ENCODE measurements at regions not wholly inside any gene's neighbourhood (a gene's known extent, or its start where the extent isn't known, plus 50 kb on each side); places are given as distances from the start of the nearest gene placed in this dataset.
"Not testable (repeated sequence)": the region's sequence is repeated elsewhere in the genome, so short reads cannot be mapped to it uniquely, and the experiment has no call there.

DNA sequence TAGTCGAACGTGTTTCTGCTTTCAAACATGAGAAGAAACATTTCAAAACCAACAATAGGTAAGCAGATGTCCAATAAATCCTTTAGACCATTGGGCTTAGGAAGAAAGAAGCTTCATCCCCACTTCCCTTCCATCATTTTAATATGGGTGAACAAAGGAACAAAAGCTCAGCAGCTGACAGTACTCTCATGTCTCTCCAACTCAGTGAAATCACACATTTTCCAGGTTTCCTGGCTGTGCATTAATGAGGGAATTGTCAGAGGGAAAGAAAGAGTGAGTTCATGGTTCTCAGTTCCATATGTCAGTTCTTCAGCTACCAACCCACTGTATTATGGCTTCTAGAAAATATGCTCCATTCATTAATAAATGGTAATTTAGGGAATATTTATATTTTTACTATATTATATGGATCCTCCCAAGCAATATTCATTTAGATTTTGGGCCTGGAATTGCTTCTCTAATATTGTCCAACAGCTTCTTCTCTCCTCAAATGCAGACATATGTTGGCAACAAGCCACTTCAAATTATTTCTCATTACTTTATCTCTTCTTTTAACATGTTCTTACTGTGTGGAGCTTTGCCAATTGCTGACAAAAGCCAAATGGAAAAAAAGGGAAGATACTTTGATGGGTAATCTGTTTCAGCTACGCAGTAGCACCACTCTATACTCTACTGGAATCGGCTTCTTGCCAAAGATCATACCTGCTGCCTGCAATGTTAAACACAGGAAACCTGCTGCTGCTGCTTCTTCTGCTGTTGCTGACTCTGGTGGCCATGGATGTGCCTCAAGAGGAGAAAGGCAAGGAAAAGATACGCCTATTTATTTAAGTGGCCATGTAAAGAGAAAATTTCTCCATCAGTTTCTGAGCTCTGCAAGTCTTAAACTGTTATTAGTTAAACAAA is 1757.6 kb downstream of the ARAP2 start:
- DNase-seq, result no peak

- DNase-seq, result no peak
Observed at GRCh38 chr4:34492414-34492813, 1751.9 kb downstream of the ARAP2 start.

GRCh38 chr4:34502086-34502485 is 1742.2 kb downstream of the ARAP2 start:
- DNase-seq, result no peak

DNA sequence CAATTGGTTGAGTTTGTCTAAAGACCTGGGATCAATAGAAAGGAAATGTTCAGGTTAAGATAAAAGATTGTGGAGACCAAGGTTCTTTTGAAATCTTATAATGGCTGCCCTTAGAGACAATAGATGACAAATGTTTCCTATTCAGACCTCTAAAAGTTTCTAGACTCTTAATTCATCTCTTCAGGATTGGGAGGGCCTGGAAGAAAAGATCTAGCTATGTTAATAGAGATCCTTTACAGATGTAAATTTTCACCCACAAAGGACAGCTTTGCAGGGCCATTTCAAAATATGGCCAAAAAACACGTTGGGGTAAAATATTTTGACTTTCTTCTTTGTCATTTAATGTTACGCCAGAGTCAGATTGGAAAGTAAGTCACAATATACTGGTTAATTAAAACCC is 1739.6 kb downstream of the ARAP2 start:
- DNase-seq, result not testable (repeated sequence)

DNA sequence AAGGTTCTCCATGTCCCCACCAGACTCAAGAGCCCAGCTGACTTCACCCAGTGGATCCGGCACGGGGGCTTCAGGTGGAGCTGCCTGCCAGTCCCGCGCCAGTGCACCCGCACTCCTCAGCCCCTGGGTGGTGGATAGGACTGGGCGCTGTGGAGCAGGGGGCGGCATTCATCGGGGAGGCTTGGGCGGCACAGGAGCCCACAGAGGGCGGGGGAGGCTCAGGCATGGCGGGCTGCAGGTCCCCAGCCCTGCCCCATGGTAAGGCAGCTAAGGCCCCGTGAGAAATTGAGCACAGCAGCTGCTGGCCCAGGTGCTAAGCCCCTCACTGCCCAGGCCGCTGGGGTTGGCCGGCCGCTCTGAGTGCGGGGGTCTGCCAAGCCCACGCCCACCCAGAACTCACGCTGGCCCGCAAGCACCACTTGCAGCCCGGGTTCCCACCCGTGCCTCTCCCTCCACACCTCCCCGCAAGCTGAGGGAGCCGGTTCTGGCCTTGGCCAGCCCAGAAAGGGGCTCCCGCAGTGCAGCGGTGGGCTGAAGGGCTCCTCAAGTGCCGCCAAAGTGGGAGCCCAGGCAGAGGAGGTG is 1737.7 kb downstream of the ARAP2 start:
- not testable (repeated sequence) for DNase-seq

DNA sequence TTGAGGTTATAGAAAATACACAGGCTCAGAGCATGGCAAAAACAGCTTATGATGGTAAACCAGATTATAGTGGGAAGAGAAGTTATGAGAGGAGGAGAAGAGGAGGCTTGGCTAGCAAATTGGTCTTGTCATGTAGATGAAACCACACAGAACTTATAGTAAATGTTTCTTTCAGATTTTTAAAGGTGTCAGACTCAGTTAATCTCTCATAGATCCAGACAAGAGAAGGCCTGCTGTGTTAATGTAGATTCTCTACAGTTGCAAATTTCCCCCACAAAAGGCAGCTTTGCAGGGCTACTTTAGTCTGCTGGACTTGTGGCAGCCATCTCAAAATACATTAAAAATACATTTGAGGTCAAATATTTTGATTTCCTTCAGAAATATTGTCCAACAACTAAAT is 1731.7 kb downstream of the ARAP2 start:
- DNase-seq, result no peak

- no peak for DNase-seq
Observed at GRCh38 chr4:34516524-34516923, 1727.8 kb downstream of the ARAP2 start.

GRCh38 chr4:34534916-34535315 is 1709.4 kb downstream of the ARAP2 start:
- no peak for DNase-seq

- DNase-seq, result no peak
Observed at GRCh38 chr4:34566091-34566490, 1678.2 kb downstream of the ARAP2 start.

GRCh38 chr4:34572026-34572425 is 1672.3 kb downstream of the ARAP2 start:
- no peak for DNase-seq

DNA sequence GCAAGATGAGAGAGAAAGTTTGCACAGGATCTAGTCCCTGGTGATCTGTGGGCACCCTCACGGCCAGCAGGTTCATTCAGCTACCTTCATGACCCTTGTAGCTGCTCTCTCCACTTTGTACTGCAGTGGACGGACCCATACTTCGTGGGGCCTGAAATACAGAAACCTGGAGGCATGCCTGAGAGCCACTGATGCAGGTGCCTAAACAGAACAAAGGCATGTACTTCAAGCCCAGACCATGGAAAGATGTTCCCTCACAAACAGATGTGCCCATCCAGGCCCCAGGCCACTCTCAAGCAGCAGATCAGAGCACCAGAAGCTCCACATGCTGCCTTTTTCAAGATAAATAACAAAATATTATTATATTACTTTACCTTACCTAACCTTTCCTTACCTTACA is 1629.0 kb downstream of the ARAP2 start:
- no peak for DNase-seq

- no peak for DNase-seq
Observed at GRCh38 chr4:34619531-34620162, 1624.7 kb downstream of the ARAP2 start.

DNA sequence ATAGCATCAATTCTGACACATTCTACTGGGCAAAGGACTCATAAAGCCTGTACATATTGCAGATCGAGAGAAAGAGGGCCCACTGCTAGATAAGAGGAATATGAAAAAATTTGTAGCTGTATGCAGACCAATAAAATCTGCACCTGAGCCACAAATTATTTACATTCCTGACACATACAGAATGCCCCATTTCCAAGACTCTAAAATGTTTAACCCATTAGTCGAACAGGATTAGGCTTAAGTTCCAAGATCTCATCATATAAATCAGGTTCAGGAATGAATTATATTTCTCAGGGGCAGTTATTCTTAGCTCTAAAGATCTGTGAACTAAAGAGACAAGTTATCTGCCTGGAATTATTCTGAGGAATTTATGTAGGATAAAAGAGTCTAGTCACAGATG is 1615.8 kb downstream of the ARAP2 start:
- DNase-seq, result no peak

- no peak for DNase-seq
Observed at GRCh38 chr4:34629451-34629850, 1614.9 kb downstream of the ARAP2 start.

DNA sequence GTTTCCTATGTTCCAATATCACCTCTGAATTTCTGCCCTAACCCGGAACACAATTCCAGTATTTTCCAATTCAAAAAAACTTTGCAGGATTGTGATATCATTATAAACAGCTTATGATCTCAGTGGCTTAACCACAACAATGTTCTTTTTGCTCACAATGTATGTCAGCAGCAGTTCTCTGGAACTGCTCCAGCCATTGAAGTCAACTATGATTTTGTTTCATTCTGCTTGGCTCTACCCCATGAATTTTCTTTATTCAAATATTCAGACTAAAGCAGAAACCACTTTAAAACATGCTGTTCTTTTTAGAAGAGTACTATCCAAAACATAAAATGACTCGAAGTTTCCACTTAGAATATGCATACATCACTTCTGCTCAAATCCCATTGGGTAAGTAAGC is 1611.1 kb downstream of the ARAP2 start:
- DNase-seq, result no peak

GRCh38 chr4:34636623-34637022 is 1607.7 kb downstream of the ARAP2 start:
- DNase-seq, result no peak

- no peak for DNase-seq
Observed at GRCh38 chr4:34643476-34643875, 1600.8 kb downstream of the ARAP2 start.

DNA sequence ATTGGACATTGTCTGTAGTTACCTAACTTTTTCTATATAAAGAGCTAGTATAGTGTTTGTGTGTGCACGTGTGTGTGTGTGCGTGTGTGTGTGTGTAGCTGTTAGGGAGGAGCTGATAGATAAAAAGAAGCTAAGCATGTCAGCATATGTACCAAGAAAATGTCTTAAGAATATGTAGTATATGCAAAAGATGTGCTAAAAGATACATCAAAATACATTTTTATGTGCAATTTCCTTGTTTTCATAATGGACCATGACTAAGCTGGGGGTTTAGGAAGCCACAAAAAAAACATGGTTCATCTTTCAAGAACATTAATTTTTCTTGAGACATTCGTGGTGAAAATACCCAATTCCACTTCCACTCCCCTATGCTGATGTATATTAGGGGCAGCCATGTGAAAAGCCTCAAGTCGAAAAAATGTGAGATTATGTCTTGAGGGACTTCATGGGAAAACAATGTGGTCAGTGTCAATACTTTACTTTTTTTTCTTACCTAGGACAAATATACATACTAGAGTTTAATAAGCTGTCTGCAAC is 1599.7 kb downstream of the ARAP2 start:
- DNase-seq, result no peak

DNA sequence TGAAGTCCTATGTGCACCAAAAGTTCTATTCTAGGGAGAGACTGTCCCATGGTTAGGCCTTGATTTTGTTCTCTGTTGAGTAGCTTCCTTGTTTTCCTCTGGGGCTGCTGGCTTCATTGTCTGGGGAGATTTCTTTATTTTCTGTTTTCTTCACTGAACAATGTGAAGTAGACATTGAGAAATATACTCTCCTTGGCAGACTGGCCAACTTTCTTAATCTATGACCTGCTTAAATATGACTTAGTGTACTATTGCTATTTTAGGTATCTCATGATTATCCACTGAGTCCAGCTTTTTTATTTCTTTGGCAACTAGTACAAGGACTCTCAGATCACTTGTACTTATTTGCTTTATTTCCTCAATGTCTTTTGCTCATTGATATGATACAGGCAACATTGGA is 1594.6 kb downstream of the ARAP2 start:
- DNase-seq, result no peak

DNA sequence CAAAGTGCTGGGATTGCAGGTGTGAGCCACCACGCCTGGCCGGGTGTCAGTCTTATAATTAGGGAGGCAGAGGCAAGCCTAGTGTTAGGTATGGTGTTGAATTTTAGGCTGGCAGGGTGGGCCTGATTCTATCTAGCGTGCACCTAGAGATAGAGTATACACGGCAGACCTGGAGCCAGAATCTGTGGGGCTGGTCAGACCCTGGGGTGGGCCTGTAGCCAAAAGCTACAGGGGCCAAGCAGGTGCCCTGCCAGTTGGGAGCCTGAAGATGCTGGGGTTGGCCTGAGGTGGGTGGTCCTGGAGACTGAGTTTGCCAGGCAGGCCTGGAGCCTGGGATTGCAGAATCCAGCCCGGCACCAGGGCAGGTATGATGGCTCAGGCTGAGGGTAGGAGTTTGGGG is 1580.3 kb downstream of the ARAP2 start:
- no peak for DNase-seq

DNA sequence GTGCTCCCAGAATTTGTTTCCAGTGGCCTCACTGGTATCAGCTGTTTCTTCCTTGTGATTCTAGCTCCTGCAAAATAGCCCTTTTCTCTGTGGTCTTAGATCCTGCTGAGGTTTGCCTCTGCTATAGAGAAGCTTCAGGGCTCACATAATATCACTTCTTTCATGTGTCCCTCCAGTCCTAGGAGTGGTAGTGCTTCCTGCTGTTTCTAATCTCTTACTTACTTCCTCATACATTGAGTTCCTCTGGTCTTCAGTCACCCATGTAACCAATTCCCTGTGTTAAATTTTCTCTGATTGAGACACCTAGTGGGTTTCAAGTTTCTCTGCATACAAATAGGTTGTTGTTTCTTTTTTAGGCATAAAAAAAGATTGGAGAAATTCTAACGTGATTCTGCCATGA is 1567.9 kb downstream of the ARAP2 start:
- no peak for DNase-seq

DNA sequence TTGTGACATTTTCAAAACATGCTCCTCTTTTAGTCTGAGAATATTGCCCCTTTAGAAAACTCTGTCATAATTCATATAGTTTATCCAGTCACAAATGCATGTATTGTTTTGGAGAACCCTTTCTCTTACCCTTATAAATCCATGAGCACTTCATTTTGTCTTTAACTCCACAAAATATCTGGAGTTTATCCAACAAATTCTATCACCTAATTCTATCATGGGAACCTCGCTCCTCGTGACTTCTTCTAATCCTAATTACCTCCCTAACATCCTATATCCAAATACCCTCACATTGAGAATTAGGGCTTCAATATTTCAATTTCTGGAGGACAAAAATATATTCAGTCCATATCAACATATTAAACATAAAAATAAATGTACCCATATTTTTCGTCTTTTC is 1565.9 kb downstream of the ARAP2 start:
- no peak for DNase-seq

GRCh38 chr4:34679228-34679627 is 1565.1 kb downstream of the ARAP2 start:
- no peak for DNase-seq

DNA sequence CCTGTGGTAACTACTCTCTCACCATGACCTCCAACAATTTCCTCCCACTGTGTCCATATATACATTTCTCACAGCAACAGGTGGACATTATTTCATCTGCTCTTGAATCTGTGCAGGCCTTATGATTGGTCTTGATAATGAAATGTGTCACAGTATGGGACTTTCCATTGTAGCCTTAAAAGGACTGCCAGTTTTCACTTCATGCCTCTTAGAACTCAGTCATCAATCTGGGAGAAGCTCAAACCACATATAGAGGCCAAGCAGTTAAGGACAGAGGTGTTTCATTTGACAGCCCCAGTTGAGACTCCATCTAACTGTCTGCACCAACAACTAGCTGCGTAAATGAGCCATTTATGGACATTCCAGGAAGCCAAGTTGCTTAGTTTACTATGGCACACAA is 1534.8 kb downstream of the ARAP2 start:
- no peak for DNase-seq

Measured in NCI-H2029 treated with DMSO at 0.1 percent for 48 hours (cell line).